K562 (cell line): ENCODE measurements at regions not wholly inside any gene's neighbourhood (a gene's known extent, or its start where the extent isn't known, plus 50 kb on each side); places are given as distances from the start of the nearest gene placed in this dataset.
"Not testable (repeated sequence)": the region's sequence is repeated elsewhere in the genome, so short reads cannot be mapped to it uniquely, and the experiment has no call there.

Source experiments
- CBX3 ChIP-seq, 2 experiments: IDR thresholded peaks; 1 replicate in 1 of 2; 2 replicates in 1 of 2; pipeline ENCODE4 v1.6.1; 2012; ENCODE audit warnings: inconsistent platforms in 2 of 2, low read length in 2 of 2, borderline replicate concordance in 1 of 2, control low read depth in 1 of 2
- CTCF ChIP-seq, 3 experiments: IDR thresholded peaks in 2 of 3; conservative IDR thresholded peaks in 1 of 3; 2 replicates each; pipeline ENCODE4 v1.5.1; 2011 to 2012; ENCODE audit warnings: low read length in 3 of 3, mild to moderate bottlenecking in 3 of 3, control low read depth in 2 of 3, improper control_type of control experiment in 1 of 3, inconsistent platforms in 1 of 3, low read depth in 1 of 3, mixed read lengths in 1 of 3, moderate library complexity in 1 of 3; ENCODE audit not compliant: insufficient read depth in 2 of 3
- EZH2 ChIP-seq: IDR thresholded peaks from 2 replicates; pipeline ENCODE4 v1.6.1; 2012; ENCODE audit warnings: low read depth, mild to moderate bottlenecking, inconsistent platforms, low read length, borderline replicate concordance
- POLR2A ChIP-seq: fragments of 450-650 bp; conservative IDR thresholded peaks from 2 replicates; pipeline ENCODE4 v1.6.1; 2016
- SP2 ChIP-seq: IDR thresholded peaks from 2 replicates; pipeline ENCODE4 v1.6.1; 2011; ENCODE audit warnings: mild to moderate bottlenecking, low read depth, low read length, moderate library complexity; ENCODE audit not compliant: poor library complexity, severe bottlenecking; ENCODE audit errors: extremely low read depth
- STAG1 ChIP-seq: sonication (generic); formaldehyde crosslinking; IDR thresholded peaks from 2 replicates; pipeline ENCODE4 v1.5.0; 2020; ENCODE audit warnings: missing genetic modification reagents, borderline replicate concordance
- USF2 ChIP-seq: sonication (generic); formaldehyde crosslinking; IDR thresholded peaks from 2 replicates; pipeline ENCODE4 v1.5.0; 2020; ENCODE audit warnings: missing genetic modification reagents
- ZNF316 ChIP-seq: fragments of 450-650 bp; IDR thresholded peaks from 2 replicates; pipeline ENCODE4 v1.6.1; 2016
- ZNF57 ChIP-seq: fragments of 450-650 bp; formaldehyde crosslinking; IDR thresholded peaks from 2 replicates; pipeline ENCODE4 v1.4.0; 2020; ENCODE audit warnings: mild to moderate bottlenecking, moderate library complexity

GRCh38 chr11:67817558-67817957 lies 143.1 kb upstream of the ALDH3B2 start:
- TF ChIP-seq CBX3 (IDR thresholded peaks at IDR 0.05; ENCODE audit: borderline replicate concordance in 1 of 2, low read length in 2 of 2); SP2; EZH2; CTCF (IDR thresholded peaks at IDR 0.05 in 2 of 3, conservative IDR thresholded peaks at IDR 0.05 in 1 of 3; ENCODE audit: insufficient read depth in 2 of 3, low read depth in 1 of 3, low read length in 3 of 3); USF2 (CRISPR knock-in tag); STAG1; POLR2A; ZNF316; ZNF57: not testable (repeated sequence)
